WTC11 (cell line): ENCODE measurements at regions not wholly inside any gene's neighbourhood (a gene's known extent, or its start where the extent isn't known, plus 50 kb on each side); places are given as distances from the start of the nearest gene placed in this dataset.

Experiments used
- CREB1 ChIP-seq: sonication (generic); formaldehyde crosslinking; IDR thresholded peaks from 2 replicates; pipeline ENCODE4 v1.8.0; 2023; ENCODE audit warnings: mild to moderate bottlenecking, missing genetic modification reagents
- ESRRA ChIP-seq: sonication (generic); formaldehyde crosslinking; IDR thresholded peaks from 2 replicates; pipeline ENCODE4 v1.8.1; 2022; ENCODE audit warnings: mild to moderate bottlenecking, missing genetic modification reagents, borderline replicate concordance
- FOXP1 ChIP-seq: sonication (generic); formaldehyde crosslinking; IDR thresholded peaks from 2 replicates; pipeline ENCODE4 v1.8.0; 2022; ENCODE audit warnings: missing genetic modification reagents, mild to moderate bottlenecking, moderate library complexity, borderline replicate concordance
- OVOL2 ChIP-seq: fragments of 250-450 bp; sonication (Bioruptor Pico); IDR thresholded peaks from 2 replicates; pipeline ENCODE4 v1.9.0; 2021; ENCODE audit warnings: mild to moderate bottlenecking, borderline replicate concordance
- ZNF317 ChIP-seq: sonication (generic); formaldehyde crosslinking; IDR thresholded peaks from 2 replicates; pipeline ENCODE4 v1.8.1; 2023; ENCODE audit warnings: low read depth, mild to moderate bottlenecking, moderate library complexity, missing genetic modification reagents, borderline replicate concordance
- ZNF396 ChIP-seq: fragments of 250-450 bp; sonication (Bioruptor Pico); IDR thresholded peaks from 2 replicates; pipeline ENCODE4 v1.8.0; 2021; ENCODE audit warnings: mild to moderate bottlenecking, moderate library complexity, borderline replicate concordance
- TF ChIP-seq, protein P1 (sequence below): fragments of 250-450 bp; sonication (Bioruptor Pico); IDR thresholded peaks from 2 replicates; pipeline ENCODE4 v2.1.2; 2022; ENCODE audit warnings: mild to moderate bottlenecking, moderate library complexity
- TF ChIP-seq, protein P2 (sequence below): sonication (generic); formaldehyde crosslinking; IDR thresholded peaks from 2 replicates; pipeline ENCODE4 v1.8.1; 2023; ENCODE audit warnings: mild to moderate bottlenecking, missing genetic modification reagents, moderate library complexity
- TF ChIP-seq, protein P3 (sequence below): sonication (generic); formaldehyde crosslinking; IDR thresholded peaks from 2 replicates; pipeline ENCODE4 v1.8.1; 2022; ENCODE audit warnings: low read depth, mild to moderate bottlenecking, moderate library complexity, missing genetic modification reagents, borderline replicate concordance
- TF ChIP-seq, protein P4 (sequence below): sonication (generic); formaldehyde crosslinking; IDR thresholded peaks from 2 replicates; pipeline ENCODE4 v1.8.1; 2022; ENCODE audit warnings: mild to moderate bottlenecking, missing genetic modification reagents, moderate library complexity, borderline replicate concordance
- TF ChIP-seq, protein P5 (sequence below): sonication (generic); formaldehyde crosslinking; IDR thresholded peaks from 2 replicates; pipeline ENCODE4 v1.8.0; 2023; ENCODE audit warnings: missing genetic modification reagents, mild to moderate bottlenecking, borderline replicate concordance
- TF ChIP-seq, protein P6 (sequence below): fragments of 250-450 bp; sonication (Bioruptor Pico); IDR thresholded peaks from 2 replicates; pipeline ENCODE4 v1.9.0; 2021; ENCODE audit warnings: mild to moderate bottlenecking, borderline replicate concordance

DNA sequence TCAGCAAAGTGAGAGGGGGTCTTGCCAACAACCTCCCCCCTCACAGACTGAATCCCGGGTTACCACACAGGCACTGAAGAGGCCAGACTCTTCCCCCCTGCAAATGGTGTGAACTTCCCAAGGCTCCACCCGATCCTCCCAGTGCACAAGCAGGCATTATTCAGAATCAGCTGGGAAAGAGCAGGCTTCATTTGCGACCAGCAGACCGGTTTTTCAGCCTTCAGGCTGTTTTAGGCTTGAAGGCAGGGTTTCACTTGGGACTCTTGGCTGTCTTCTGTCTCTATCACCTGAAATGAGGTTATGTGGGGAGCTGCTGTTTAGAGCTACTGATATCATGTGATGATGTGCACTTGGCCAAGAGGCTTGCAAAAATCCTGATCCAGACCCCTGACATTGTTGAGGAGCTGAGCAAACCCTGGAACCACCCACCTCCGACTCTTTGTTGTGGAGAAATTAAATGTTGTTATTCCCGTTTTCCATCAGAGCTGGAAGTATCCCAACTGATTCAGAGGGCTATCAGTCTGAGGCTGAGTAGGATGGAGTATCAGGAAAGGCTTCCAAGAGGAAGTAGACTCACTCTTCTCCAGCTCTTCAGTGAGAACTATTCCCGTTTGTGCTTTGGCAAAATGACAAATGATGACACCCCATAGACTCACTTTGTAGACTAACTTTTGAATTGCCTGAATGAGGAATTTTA lies 63.3 kb upstream of the ZFR start (continued):
- TF ChIP-seq, protein P1, sequence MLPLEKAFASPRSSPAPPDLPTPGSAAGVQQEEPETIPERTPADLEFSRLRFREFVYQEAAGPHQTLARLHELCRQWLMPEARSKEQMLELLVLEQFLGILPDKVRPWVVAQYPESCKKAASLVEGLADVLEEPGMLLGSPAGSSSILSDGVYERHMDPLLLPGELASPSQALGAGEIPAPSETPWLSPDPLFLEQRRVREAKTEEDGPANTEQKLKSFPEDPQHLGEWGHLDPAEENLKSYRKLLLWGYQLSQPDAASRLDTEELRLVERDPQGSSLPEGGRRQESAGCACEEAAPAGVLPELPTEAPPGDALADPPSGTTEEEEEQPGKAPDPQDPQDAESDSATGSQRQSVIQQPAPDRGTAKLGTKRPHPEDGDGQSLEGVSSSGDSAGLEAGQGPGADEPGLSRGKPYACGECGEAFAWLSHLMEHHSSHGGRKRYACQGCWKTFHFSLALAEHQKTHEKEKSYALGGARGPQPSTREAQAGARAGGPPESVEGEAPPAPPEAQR (CRISPR knock-in tag) = no peak
- TF ChIP-seq, protein P2, sequence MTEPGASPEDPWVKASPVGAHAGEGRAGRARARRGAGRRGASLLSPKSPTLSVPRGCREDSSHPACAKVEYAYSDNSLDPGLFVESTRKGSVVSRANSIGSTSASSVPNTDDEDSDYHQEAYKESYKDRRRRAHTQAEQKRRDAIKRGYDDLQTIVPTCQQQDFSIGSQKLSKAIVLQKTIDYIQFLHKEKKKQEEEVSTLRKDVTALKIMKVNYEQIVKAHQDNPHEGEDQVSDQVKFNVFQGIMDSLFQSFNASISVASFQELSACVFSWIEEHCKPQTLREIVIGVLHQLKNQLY (CRISPR knock-in tag) = no peak
- TF ChIP-seq, protein P3, sequence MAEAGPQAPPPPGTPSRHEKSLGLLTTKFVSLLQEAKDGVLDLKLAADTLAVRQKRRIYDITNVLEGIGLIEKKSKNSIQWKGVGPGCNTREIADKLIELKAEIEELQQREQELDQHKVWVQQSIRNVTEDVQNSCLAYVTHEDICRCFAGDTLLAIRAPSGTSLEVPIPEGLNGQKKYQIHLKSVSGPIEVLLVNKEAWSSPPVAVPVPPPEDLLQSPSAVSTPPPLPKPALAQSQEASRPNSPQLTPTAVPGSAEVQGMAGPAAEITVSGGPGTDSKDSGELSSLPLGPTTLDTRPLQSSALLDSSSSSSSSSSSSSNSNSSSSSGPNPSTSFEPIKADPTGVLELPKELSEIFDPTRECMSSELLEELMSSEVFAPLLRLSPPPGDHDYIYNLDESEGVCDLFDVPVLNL (CRISPR knock-in tag) = no peak
- TF ChIP-seq CREB1 (CRISPR knock-in tag) = no peak
- TF ChIP-seq, protein P4, sequence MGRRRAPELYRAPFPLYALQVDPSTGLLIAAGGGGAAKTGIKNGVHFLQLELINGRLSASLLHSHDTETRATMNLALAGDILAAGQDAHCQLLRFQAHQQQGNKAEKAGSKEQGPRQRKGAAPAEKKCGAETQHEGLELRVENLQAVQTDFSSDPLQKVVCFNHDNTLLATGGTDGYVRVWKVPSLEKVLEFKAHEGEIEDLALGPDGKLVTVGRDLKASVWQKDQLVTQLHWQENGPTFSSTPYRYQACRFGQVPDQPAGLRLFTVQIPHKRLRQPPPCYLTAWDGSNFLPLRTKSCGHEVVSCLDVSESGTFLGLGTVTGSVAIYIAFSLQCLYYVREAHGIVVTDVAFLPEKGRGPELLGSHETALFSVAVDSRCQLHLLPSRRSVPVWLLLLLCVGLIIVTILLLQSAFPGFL (CRISPR knock-in tag) = no peak
- no peak for TF ChIP-seq ESRRA
- no peak for TF ChIP-seq FOXP1 (CRISPR knock-in tag)
- no peak for TF ChIP-seq OVOL2 (CRISPR knock-in tag)
- no peak for TF ChIP-seq ZNF396
- no peak for TF ChIP-seq ZNF317 (CRISPR knock-in tag)
- TF ChIP-seq, protein P5, sequence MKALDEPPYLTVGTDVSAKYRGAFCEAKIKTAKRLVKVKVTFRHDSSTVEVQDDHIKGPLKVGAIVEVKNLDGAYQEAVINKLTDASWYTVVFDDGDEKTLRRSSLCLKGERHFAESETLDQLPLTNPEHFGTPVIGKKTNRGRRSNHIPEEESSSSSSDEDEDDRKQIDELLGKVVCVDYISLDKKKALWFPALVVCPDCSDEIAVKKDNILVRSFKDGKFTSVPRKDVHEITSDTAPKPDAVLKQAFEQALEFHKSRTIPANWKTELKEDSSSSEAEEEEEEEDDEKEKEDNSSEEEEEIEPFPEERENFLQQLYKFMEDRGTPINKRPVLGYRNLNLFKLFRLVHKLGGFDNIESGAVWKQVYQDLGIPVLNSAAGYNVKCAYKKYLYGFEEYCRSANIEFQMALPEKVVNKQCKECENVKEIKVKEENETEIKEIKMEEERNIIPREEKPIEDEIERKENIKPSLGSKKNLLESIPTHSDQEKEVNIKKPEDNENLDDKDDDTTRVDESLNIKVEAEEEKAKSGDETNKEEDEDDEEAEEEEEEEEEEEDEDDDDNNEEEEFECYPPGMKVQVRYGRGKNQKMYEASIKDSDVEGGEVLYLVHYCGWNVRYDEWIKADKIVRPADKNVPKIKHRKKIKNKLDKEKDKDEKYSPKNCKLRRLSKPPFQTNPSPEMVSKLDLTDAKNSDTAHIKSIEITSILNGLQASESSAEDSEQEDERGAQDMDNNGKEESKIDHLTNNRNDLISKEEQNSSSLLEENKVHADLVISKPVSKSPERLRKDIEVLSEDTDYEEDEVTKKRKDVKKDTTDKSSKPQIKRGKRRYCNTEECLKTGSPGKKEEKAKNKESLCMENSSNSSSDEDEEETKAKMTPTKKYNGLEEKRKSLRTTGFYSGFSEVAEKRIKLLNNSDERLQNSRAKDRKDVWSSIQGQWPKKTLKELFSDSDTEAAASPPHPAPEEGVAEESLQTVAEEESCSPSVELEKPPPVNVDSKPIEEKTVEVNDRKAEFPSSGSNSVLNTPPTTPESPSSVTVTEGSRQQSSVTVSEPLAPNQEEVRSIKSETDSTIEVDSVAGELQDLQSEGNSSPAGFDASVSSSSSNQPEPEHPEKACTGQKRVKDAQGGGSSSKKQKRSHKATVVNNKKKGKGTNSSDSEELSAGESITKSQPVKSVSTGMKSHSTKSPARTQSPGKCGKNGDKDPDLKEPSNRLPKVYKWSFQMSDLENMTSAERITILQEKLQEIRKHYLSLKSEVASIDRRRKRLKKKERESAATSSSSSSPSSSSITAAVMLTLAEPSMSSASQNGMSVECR (CRISPR knock-in tag) = no peak
- TF ChIP-seq, protein P6, sequence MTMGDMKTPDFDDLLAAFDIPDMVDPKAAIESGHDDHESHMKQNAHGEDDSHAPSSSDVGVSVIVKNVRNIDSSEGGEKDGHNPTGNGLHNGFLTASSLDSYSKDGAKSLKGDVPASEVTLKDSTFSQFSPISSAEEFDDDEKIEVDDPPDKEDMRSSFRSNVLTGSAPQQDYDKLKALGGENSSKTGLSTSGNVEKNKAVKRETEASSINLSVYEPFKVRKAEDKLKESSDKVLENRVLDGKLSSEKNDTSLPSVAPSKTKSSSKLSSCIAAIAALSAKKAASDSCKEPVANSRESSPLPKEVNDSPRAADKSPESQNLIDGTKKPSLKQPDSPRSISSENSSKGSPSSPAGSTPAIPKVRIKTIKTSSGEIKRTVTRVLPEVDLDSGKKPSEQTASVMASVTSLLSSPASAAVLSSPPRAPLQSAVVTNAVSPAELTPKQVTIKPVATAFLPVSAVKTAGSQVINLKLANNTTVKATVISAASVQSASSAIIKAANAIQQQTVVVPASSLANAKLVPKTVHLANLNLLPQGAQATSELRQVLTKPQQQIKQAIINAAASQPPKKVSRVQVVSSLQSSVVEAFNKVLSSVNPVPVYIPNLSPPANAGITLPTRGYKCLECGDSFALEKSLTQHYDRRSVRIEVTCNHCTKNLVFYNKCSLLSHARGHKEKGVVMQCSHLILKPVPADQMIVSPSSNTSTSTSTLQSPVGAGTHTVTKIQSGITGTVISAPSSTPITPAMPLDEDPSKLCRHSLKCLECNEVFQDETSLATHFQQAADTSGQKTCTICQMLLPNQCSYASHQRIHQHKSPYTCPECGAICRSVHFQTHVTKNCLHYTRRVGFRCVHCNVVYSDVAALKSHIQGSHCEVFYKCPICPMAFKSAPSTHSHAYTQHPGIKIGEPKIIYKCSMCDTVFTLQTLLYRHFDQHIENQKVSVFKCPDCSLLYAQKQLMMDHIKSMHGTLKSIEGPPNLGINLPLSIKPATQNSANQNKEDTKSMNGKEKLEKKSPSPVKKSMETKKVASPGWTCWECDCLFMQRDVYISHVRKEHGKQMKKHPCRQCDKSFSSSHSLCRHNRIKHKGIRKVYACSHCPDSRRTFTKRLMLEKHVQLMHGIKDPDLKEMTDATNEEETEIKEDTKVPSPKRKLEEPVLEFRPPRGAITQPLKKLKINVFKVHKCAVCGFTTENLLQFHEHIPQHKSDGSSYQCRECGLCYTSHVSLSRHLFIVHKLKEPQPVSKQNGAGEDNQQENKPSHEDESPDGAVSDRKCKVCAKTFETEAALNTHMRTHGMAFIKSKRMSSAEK (CRISPR knock-in tag) = no peak
